GM18519 (cell line): ENCODE measurements at regions not wholly inside any gene's neighbourhood (a gene's known extent, or its start where the extent isn't known, plus 50 kb on each side); places are given as distances from the start of the nearest gene placed in this dataset.

ENCODE experiments used
- ATAC-seq: cut with Tn5 transposase; IDR thresholded peaks from one replicate; pipeline ENCODE4 v1.9.1; 2021; ENCODE audit warnings: mild to moderate bottlenecking, moderate library complexity; ENCODE audit not compliant: unreplicated experiment, low FRiP score

DNA sequence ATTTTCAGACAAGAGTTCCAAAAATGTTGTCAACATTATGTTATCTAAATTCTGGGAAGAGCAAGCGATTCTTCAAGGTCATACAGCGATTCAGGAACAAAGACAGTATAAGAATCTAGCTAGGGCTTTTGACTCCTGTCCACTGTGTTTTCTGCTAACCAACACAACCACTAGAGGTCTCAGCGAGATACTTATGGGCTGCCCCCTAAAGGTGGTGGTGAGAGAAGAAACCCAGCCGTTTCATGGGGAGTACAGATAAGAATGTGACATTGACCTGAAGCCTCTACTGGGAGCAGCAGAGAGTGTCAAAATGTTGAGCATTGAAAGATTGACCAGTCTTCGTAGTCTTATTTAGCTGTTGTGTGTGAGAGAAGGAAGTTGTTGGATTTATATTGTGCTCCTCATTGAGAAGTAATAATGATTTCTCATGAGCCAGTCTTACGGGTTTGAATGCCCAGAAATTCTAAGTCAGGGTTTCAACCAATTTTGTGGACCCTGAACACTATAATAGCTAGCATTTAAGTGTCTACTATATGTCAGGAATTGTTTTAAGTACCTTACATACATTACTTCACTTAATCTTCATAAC lies 168.3 kb downstream of the SPRY1 start:
- ATAC-seq = peak; percentile 100

DNA sequence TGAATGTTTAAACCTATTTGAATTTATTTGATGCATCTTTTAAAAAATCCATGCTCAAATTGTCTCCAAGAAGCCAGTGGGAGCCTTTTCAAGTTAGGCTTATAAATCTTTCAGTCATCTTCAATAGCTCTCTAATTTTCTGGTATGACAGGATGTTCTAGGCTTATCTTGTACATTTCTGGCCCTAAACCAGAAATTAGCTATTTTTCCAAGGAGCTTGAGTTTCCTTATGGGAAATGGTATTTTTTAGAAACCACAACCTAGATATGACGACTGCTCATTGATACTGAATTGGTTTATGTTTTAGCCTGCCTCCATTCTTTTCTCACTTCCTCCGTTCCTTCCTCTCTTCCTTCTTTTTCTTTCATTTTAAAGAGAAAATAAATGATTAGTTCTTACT lies 172.3 kb downstream of the SPRY1 start:
- no peak for ATAC-seq

GRCh38 chr4:123569541-123569940 lies 172.9 kb downstream of the SPRY1 start:
- ATAC-seq = no peak

DNA sequence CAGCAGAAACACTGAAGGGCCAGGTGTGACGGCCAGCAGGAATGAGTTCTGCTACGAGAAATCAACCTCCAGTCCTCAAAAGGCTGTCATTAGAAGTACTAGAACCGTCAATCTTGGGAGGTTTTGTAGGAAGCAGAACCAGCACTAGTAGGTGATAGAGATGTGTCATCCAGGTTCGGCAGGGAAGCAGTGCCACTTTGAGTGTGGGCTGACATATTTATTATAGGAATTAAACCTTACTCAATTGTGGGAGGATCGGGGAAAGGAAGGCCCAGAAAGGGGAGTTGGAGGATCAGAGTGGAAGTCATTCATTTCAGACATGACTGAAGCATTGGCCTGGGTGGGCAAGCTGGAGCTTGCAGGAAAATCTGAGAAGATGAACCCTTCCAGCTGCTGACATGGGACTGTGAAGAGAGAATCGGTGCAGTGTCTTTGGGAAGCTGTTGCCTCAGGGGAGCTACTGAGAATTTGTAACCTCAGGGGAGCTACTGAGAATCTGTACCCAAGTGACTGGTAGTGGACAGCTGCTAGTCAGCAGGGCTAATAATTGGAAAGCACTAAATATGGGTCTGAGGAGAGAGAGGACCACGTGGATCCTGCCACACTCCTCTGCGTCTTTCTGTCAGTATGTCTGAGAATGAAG lies 177.4 kb downstream of the SPRY1 start:
- no peak for ATAC-seq

DNA sequence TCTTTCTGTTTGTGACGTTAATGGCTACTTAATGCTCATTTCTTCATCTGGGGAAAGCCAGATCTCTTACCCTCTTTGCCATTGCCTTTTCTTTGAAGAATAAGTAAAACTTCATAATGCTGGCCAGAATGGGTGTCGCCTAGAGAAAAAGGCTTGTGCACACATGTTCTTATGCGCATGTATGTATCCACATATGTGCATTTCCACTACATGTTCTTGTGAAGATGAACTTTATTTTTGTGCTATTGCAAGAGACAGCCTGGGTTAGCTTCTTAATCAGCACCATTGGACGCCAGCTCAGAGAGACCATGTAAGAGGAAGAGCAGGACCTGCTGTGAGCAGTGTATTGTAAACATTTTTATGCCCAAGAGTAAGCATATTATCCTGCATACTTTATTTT lies 178.7 kb downstream of the SPRY1 start:
- no peak for ATAC-seq

GRCh38 chr4:123577225-123577906 lies 180.8 kb downstream of the SPRY1 start:
- ATAC-seq = no peak

DNA sequence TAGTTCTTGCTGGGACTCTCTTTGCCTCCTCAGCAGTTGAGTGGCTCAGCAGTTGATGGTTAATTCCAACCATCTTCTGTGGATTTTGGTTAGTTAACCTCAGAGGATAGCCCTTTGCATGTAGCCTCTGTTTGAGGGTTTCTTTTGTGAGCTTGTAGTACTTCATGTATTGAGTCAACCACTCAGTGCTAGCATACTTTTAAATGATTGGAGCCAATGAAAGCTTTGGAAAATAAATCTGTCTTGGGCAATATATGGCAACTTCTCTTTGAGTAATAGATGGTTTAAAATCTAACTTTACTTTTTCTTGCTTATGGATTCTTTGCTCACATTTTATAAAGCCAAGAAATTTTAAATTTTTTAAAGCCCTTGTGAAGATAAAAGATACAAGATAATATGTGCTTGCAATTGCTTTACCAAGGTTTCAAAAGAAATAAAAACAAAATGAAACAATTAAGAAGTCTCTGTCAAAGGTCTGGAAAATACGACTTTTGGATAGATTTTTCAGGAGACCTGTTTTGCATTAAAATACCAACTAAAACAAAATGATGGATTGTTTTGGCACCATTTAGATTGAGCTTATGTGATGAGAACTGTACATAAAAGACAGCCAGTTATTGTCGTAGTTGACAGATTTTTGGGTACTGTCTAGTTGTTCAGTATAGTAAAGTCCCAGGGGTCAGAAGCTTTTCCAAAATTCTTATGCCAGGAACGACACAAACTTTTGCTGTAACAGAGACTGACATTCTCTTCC lies 181.9 kb downstream of the SPRY1 start:
- no peak for ATAC-seq

GRCh38 chr4:123579961-123580360 lies 183.4 kb downstream of the SPRY1 start:
- no peak for ATAC-seq

GRCh38 chr4:123580981-123581664 lies 184.5 kb downstream of the SPRY1 start:
- no peak for ATAC-seq

- ATAC-seq = no peak
These were observed 185.2 kb downstream of the SPRY1 start for GRCh38 chr4:123581802-123582201.

- ATAC-seq = no peak
These were observed 186.4 kb downstream of the SPRY1 start for GRCh38 chr4:123583043-123583442.

GRCh38 chr4:123585111-123585510 lies 188.5 kb downstream of the SPRY1 start:
- ATAC-seq = no peak

DNA sequence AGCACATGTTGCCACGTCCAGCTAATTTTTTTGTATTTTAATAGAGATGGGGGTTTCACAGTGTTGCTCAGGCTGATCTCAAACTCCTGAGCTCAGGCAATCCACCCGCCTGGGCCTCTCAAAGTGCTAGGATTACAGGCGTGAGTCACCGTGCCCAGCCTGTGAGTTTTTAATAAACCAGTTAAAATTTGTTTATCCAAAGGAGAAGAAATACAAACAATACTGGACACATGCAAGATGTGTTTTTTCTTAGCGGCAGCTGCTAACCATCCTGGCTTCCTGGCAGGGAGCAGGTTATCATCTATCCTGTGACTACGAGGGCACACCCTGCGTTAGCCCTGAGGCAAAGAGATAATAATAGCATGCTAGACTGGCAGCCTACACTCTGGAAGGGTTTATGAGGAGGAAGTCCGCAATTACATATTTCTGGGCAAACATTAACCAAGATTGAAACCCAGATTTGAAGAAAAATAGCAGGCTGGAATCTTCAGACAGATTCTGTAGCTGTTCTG lies 191.4 kb downstream of the SPRY1 start:
- no peak for ATAC-seq

DNA sequence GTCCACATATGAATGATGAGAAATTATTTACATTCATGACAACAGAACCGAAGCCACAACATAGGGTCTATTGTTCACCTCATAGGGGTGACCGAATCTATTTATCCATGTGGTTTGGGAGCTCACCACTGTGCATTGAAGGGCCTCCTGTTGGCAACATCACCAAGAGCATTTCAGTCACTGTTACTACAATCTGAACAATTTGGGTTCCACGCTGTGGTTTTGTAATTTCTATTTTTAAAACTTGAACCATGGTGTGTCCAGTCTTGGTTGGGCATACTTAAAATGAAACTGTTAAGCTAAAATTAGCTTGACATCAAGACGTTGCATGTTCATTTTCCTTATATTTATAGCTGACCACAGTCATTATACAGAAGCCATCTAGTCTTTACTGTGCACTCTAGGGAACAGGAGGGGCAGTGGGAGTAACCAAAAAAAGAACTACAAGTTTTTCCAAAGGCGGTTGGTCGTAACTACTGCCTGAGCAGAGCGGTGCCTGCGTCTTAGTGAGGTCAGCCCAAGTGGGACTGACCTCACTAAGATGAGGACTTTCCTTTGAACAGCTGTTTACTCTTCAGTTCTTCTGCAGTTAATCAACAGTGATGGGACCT lies 192.1 kb downstream of the SPRY1 start:
- ATAC-seq = peak; percentile 72

DNA sequence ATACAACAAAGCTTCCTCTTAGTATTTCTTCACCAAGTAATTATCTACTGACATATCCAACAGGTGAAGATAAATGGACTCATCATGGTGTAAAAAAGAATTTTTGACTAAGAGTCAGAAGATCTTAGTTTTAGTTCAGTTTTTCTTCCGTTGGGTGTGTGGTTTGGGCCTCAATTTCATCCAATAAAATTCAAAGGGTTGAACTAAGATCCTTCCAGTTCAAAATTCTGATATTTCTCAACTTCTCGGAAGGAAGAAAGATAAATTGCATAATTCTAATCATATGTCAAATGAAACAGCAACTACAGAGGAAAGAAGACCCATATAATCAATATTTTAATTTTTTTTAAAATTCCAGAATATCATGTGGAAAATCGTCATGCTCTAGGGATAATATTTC lies 192.7 kb downstream of the SPRY1 start:
- ATAC-seq = no peak

- no peak for ATAC-seq
These were observed 195.3 kb downstream of the SPRY1 start for GRCh38 chr4:123591875-123592274.

DNA sequence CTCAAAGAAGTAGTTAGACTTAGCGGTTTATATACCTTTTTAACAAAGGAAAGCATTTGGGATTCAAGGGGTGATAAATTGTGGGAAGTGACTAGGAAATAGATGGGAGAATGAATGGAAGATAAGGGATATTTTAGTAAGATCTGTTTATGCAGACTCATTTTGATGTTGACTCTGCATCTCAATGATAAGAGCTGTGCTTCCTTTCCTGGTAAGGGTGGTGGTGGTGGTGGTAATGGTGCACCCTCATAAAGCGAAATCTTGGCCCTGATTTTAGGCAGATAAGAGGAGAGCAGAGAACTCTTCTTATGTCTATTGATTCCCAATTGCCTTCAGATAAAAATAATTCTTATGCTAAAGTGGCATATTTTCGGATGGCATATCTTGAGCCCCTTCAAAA lies 197.1 kb downstream of the SPRY1 start:
- ATAC-seq = no peak

- no peak for ATAC-seq
These were observed 200.2 kb downstream of the SPRY1 start for GRCh38 chr4:123596805-123597204.

DNA sequence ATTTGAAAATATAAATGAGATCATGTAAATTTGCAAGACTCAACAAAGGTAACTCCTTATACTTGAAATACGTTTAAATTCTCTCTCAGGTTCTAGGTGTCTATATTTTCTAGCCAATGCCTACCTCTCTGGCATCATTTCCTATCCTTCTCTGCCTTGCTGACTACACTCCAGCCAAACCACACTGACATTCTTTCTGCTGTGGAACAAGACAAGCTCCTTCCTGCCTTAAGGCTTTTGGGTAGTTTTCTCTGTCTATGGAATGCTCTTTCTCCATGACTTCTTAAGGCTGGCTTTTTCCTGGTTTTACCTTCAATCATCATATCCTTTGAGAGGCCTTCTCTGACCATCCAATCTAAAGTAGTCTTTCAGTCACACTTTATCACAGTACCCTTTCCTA lies 201.0 kb downstream of the SPRY1 start:
- ATAC-seq = no peak

- no peak for ATAC-seq
These were observed 201.7 kb downstream of the SPRY1 start for GRCh38 chr4:123598331-123598730.
